ENCODE measurements at regions not wholly inside any gene's neighbourhood (a gene's known extent, or its start where the extent isn't known, plus 50 kb on each side); places are given as distances from the start of the nearest gene placed in this dataset.
A peak's percentile ranks its signal among the peaks of the same experiment; 100 is the strongest.

- H3K4me1 ChIP-seq (replicated peaks in 1 of 2; ENCODE audit: control insufficient read depth in 2 of 2, insufficient read depth in 2 of 2, low read length in 2 of 2) = no peaks in the 10 kb centered on the region
- H3K27me3 ChIP-seq (ENCODE audit: control insufficient read depth in 2 of 2, insufficient read depth in 2 of 2, low read length in 2 of 2) = peaks cover 2 to 3% of the 10 kb centered on the region in 2 experiments; a peak in 2 of 5 replicates
- no peak overlapping the region for H2AFZ ChIP-seq (ENCODE audit: low read depth, low read length)
- ATAC-seq (no peak), DNase-seq (ENCODE audit: extremely low read depth in 1 of 4, low spot score in 3 of 4) (no peak), FAIRE-seq (no peak)
- ChIA-PET POLR2A (no interaction called here), CTCF (ENCODE audit: low intra/inter-chr PET ratio) (no interaction called here)
- no peaks in the 10 kb centered on the region for H4K20me1 ChIP-seq (replicated peaks; ENCODE audit: control insufficient read depth, insufficient read depth, low read length)
- H3K9ac ChIP-seq (ENCODE audit: insufficient read depth in 1 of 2, low read depth in 2 of 2, low read length in 2 of 2) = no peak overlapping the region
- H3K36me3 ChIP-seq (ENCODE audit: control insufficient read depth, insufficient read depth, low read length) = no peaks in the 10 kb centered on the region
- no peak overlapping the region for H3K27ac ChIP-seq (ENCODE audit: extremely low read depth, low read depth, low read length)
- no TSS peak for BruUV-seq (replicated peaks)
- no peaks in the 10 kb centered on the region for H3K9me3 ChIP-seq (replicated peaks; ENCODE audit: control insufficient read depth, insufficient read depth, low read depth, low read length)
- TF ChIP-seq ZNF12 (CRISPR knock-in tag; IDR thresholded peaks at IDR 0.05) (no peak), ATF3 (IDR thresholded peaks at IDR 0.05) (0 out of 2 replicates have a peak, but pooled peaks have one; percentile 16), ATF3 (CRISPR knock-in tag; conservative IDR thresholded peaks at IDR 0.05) (no peak), U2AF2 (optimal IDR thresholded peaks at IDR 0.05; ENCODE audit: low read depth, low read length) (no peak), CEBPB (tag; IDR thresholded peaks at IDR 0.05) (peak; percentile 96), CEBPG (CRISPR knock-in tag; IDR thresholded peaks at IDR 0.05) (peak; percentile 64), CEBPG (tag; conservative IDR thresholded peaks at IDR 0.05 in 1 of 2, IDR thresholded peaks at IDR 0.05 in 1 of 2) (peak; percentile 81 to 95), MAFF (IDR thresholded peaks at IDR 0.05; ENCODE audit: low read length) (no peak), HMG20A (CRISPR knock-in tag; conservative IDR thresholded peaks at IDR 0.05) (no peak), ZSCAN32 (CRISPR knock-in tag; IDR thresholded peaks at IDR 0.05) (no peak), ZBTB26 (CRISPR knock-in tag; IDR thresholded peaks at IDR 0.05) (no peak), HDAC6 (IDR thresholded peaks at IDR 0.05; ENCODE audit: low read depth, low read length) (no peak)
- H3K4me3 ChIP-seq = no peak overlapping the region
- 18% methylated on average over 3 of the region's 3 CpGs for WGBS (ENCODE audit: insufficient coverage, low coverage, missing lambda C conversion rate)
- in situ Hi-C loops (cut with MboI) = no loop called here
- H3K4me2 ChIP-seq (ENCODE audit: insufficient read depth, low read length) = no peak overlapping the region
- H3K9me1 ChIP-seq (ENCODE audit: control insufficient read depth, insufficient read depth, low read length) = no peaks in the 10 kb centered on the region
- intact Hi-C loops (cut with micrococcal nuclease) = no loop called here
- H3K79me2 ChIP-seq (ENCODE audit: control insufficient read depth, insufficient read depth, low read length) = no peaks in the 10 kb centered on the region
These were observed 699.0 kb upstream of the CITED2 start for GRCh38 chr6:140073456-140073855.

Data from K562 (cell line).